NCI-H446 treated with DMSO at 0.1 percent for 48 hours (cell line): ENCODE measurements at regions not wholly inside any gene's neighbourhood (a gene's known extent, or its start where the extent isn't known, plus 50 kb on each side); places are given as distances from the start of the nearest gene placed in this dataset.

ENCODE experiments used
- DNase-seq: peaks from one replicate; lab custom pipeline; 2025; lab: John Stamatoyannopoulos, UW

DNA sequence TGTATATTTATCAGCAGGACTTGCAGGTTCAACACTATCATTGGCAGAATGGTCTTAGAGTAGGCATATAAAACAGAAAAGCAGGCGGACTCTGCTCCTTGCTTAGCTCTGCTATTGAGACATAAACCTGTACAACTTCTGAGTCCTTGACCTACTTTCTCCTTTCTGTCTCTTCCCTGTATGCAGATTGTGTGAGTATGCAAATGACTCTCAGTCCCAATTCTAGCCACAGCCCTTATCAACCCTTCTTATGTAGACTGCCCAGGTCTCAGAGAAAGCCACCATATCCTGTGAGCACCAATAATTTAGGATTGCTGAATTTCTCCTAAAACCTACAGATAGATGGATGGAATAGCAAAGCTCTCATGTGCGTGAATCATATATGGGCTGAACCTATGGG lies 367.6 kb upstream of the DDI1 start:
- no peak for DNase-seq

DNA sequence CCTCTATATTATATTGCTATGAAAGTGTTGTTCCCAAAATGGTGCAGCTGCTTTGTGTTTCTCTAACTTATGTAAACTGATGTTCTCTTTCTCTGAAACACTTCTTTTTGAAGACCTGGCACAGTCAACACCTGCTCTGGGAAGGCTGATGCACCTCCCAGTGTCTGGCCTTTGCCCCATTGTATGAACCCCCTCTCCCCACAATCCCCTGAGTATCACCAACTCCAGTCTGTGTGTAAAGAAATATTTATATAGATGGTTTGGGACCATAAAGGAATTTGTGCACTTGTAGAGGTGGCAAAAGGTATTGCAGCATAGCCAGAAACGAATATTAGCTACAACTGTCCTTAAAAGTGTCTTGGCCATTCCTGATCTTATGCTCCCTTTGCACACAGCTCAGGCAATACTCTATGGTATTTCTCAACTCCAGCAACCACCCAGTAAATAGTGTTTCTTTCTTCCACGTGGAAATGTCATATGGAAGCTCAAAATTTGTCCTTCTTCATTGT lies 365.2 kb upstream of the DDI1 start:
- DNase-seq = no peak

DNA sequence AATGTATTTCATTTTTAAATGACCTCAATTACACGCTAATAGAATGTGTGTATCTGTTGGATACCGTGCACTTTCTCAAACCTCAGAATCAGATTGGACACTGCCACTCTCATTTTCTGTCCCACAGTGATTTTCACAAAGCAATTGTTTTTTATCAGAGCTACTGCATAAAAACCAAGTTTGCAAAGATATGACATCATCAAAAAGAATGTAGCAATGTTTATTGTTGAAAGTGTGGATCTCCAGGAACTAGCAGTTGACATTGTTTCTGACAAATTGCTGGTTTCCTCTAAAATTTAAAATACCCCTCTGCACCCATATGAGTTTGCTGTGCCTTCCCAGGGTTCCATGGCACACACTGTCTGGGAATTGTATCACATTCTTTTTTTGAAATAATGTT lies 362.7 kb upstream of the DDI1 start:
- DNase-seq = no peak

DNA sequence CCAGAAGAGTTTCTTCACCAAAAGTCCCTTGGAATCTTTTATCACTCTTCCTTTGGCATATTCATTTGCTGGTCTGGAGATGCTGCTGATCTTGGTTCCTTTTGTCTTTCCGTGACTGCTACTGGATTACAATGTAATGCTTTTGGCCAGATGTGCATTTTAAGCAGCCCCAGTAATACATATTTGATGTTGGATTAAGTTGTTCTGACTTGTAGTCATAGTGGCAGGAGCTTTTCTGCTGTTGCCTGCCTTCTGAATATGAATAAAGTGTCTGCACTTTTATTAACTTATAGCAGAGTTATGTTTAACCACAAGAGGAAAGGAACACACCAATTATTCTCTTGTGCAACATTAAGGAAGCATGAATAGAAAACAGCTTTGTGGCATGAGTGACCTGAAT lies 360.0 kb upstream of the DDI1 start:
- DNase-seq = no peak

DNA sequence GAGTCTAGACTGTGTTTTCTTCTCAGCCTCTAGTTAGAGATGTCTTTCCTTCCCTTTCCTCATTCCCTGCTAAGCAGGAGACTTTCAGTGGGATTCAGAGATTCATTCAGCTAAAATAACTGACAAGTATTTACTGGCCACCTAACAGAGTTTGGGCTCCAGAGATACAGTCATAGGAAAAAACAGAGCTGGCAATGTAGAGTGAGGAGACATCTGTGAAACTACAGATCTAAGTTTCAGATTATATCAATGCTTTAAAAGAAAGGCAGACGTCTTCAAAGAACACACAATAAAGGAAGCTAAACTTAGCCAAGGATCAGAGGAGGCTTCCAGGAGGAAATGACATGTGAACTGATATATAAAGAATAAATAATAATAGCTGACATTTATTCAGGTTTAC lies 355.6 kb upstream of the DDI1 start:
- DNase-seq = no peak

DNA sequence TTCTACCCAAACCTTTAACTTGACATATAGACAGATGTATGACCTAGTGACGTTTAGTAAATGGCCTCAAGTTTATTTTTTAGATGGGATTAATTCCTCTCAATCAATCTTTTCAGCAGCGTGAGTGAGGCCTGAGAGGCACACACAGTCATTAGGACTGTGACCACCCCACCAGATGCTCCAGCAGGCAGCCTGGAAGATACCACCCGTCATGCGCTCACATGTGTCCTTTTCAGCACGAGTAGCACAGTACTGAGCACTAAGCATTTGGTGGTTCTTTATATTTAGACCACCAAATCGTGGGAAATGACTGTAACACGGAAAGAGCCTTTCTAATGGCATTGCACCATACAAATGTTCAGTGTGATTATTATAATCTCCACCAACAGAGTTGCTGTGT lies 354.6 kb upstream of the DDI1 start:
- no peak for DNase-seq

DNA sequence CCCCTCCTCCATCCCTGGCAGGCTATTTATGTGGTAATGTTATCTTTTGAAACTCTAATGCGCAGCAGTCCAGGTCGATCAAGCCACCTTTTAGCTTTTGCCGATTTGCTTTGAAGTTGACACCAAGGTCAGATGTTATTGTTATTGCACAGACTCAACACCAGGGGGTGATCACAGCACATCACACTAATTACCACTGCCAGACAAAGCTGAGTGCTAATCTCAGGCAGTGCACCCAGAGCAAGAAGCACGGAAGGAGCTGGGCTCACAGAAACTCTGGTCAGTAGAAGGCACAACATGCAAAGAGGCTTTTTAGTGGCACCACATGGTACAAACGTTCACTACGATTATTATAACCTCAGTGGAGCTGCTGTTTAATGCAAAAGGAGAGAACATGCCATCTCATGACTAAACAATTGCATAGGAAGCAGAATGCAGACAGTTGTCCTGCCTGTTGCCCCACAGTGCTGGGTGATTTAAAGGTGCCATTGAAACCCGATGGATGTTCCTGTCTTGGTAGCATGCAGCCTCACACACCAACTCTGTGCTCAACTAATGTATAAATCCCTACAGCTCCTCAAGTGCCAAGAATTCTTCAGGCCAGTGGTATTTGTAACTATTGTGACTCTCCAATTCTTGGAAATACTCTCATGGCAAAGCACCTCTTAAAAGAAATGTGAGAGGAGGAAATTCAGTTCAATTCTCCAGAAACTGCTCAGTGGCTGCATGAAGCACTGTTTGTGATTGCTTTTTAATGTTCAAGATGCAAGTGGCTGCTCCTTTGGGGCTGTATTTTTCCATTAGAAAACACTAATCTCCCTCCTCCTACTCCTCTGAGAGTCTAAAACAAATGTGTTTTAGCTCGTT lies 353.9 kb upstream of the DDI1 start:
- DNase-seq = peak; percentile 77

DNA sequence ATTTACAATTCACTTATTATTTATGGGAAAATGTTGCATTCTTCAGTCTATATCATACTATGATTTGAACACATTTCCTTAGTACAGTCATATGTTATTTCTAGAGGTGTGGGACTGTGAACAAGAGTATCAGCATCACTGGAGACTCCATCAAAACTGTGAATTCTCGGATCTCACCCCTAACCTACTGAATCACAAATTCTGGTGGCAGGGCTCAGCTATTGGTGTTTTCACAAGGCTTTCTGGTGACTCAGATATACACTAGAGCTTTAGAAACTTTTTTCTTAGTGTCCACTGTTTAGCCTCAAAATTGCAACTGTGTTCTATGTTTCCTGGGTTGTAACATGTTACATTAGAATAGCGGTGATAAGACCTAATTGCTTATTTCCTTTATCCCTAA lies 352.9 kb upstream of the DDI1 start:
- no peak for DNase-seq

DNA sequence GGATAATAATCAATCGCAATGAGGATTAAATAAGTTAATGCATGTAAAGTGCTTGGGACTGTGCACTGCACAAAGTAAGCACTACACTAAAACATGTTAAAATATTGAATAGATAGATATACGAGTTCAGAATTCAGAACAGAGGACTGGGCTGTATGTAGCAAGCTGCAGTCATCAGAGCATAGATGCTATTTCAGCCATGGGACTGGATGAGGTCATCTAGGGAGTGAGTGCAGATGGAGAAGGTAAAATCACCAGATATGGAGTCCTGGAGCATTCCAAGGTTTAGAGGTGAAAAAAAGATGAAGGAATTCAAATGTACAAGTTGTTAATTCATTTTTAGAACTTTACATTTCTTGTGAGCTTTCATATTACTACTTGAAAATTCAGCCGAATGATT lies 347.5 kb upstream of the DDI1 start:
- no peak for DNase-seq

DNA sequence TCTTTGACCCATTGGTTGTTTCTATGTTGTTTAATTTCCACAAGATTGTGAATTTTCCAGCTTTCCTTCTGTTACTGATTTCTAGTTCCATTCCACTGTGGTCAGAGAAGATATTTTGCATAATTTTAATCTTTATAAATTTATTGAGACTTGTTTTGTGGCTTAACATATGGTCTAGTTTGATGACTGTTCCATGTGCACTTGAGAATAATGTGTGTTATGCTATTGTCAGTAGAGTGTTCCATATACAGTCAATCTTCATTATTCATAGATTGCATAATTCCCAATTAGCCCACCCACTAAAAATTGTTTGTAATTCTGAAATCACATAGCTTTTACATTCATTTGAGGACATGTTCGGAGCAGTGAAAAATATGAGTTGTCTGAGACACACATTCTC lies 346.1 kb upstream of the DDI1 start:
- DNase-seq = no peak

DNA sequence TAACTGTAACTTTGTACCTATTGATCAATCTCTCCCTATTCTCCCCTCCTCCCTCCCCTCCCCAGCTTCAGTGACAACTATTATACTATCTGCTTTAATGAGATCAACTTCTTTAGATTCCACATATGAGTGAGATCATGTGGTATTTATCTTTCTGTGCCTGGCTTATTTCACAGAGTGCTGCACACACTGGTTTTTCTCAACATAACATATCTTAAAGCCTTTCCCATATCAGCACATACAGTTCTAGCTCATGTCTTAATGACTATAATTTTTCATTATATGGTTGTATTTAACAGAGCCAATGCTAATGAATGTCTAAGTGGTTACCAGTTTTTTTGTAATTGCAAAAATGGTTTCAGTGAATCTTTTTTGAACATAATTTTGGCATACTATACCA lies 340.3 kb upstream of the DDI1 start:
- no peak for DNase-seq

DNA sequence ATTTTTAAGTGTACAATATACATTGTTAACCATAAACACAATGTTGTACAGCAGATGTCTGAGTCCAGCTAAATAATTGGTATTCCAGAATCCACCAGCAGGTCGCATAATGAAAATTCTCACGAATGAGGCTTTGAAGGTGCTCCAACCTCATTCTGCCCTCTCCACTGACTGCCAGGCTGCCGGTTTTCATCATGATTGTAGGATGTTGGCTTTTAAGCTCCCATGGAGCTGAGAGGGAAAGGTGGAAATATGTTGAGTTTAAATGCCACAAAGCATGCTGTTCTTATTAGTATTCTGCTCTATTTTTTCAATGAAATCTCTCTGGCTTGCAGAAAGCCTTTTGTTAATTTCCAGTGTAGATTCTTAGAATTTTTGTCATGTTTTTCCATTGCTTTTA lies 337.2 kb upstream of the DDI1 start:
- DNase-seq = no peak

DNA sequence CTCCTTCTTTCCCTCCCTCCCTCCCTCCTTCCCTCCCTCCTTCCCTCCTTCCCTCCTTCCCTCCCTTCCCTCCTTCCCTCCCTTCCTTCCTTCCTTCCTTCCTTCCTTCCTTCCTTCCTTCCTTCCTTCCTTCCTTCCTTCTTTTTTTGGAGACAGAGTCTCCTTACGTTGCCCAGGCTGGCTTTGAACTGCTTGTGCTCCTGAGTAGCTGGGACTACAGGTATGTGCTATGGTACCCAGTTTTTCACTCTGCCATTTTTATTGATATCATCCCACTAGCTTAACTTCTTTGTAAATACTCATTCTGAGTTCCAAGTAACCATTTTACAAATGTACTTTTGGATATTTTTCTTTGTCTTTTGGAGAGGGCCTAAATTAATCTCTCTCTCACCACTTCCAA lies 336.8 kb upstream of the DDI1 start:
- DNase-seq = no peak

DNA sequence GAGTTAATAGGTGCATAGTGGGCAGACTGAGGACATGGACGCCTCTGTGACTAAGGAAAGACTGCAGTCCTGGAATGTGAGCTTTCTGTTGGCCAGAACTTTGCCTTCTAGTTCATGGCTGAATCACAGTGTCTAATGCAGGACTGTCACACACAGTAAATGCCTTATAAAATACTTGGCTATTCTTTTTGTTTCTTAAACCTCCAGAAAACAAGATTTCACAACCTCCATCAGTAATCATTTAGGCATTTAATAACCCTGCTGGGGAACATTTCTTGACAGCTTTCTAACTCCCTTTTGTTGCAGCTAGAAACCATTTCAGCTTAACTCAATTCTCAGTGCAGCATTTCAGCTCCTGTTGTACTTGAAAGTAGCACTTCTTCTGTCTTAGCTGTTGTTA lies 335.8 kb upstream of the DDI1 start:
- DNase-seq = no peak

DNA sequence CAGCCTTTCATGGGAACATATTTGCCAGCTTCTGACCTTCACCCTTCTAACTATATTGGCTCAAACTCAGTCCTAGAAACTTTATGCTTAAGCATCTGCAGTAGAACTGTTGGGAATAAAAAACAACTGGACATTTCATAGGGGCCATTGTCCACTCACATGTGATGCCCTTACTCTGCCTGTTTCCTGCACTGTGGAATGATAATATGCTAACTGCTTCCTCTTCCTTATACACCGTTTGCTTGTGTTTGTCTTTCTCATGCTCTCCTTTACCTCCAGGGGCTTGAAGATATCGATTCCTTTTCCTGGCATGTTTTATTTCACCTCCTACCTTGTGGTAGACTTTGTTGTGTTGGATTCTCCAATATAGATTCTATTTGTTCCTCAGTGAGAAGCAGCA lies 333.0 kb upstream of the DDI1 start:
- DNase-seq = no peak

DNA sequence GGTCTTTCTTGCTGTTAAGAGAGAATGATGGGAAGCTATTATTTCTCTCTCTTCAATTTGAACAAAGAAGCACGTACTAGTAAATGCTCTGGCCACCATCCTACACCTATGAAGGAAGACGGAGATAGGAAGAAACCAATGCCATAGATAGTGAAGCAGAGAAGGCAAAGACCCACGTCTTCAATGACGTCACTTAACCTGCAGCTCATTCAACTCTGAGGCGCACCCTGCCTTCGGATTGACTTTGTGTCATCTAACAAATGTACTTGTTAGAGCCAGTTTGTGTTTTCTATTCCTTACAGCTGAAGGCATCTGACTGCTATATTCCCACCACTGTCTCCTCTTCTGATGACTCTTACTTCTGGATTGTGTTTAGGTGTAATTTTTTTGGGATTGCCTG lies 332.5 kb upstream of the DDI1 start:
- no peak for DNase-seq

DNA sequence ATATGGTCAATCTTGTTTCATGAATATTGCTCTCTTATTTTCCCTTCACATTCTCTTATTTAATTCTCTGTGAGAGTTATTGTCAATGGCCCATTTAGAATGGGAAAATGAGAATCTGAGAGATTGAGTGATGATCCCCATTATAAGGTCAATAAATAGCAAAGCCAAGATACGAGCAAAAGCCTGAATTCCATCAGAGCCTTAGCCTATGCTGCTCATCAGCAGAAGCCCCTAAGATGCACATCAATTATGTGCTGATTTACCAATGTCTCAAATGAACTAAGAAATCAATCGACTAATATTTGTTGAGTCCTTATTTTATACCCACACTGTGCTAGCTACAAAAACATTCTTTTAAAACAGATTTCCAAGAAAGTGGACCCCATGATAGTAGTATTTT lies 330.8 kb upstream of the DDI1 start:
- DNase-seq = no peak

DNA sequence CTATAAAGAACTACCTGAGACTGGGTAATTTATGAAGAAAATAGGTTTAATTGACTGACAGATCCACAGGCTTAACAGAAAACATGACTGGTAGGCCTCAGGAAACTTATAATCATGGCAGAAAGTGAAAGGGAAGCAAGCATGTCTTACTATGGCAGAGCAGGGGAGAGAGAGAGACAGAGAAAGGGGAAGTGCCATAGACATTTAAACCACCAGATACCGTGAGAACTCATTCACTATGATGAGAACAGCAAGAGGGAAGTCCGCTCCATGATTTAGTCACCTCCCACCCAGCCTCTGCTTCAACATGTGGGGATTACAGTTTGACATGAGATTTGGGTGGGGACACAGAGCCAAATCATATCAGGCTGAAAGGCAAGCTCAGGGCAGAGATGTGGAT lies 327.1 kb upstream of the DDI1 start:
- no peak for DNase-seq

DNA sequence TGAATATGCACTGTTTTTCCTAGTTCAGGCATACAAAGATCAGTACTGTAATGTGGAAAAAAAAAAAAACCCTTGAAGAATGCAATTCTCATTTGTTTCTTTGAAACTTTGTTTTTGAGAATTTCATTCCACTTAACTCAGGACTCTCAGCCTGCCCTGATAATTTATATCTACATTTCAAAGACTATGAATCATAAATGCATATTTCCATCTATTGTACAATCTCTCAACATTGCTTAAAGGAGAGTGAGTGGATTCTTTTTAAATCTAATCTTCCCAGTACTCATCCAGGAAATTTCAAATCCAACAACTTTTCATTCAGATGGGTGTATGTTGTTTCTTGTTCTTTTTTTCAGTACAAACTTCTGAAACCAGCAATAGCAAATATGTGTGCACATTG lies 322.2 kb upstream of the DDI1 start:
- no peak for DNase-seq

DNA sequence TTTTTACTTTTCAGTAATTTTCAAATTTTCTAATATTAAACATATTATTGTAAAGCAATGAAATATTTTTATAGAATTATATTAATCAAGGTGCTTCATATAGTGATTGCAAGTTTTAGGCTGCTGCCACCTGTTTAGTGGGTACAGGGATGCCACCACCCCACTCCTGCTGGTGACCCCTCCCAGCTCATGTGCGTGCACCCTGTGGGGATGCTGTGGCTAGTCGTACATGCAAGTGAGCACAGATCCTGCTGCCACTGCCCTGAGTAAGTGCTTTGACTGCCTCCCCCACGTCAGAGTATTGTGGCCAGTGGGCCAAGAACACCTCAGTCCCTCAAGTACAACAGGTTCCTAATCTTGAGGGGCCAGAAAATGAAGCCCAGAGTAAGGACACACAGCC lies 320.1 kb upstream of the DDI1 start:
- no peak for DNase-seq

DNA sequence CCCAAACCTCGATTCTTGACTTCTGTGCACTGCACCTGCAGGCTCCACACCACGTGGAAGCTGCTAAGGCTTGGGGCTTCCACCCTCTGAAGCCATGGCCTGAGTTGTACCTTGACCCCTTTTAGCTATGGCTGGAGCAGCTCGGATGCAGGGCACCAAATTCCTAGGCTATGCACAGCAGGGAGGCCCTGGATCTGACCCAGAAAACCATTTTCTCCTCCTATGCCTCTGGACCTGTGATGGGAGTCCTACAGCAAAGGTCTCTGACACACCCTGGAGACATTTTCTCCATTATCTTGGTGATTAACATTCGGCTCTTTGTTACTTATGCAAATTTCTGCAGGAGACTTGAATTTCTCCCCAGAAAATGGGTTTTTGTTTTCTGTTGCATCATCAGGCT lies 309.2 kb upstream of the DDI1 start:
- no peak for DNase-seq

DNA sequence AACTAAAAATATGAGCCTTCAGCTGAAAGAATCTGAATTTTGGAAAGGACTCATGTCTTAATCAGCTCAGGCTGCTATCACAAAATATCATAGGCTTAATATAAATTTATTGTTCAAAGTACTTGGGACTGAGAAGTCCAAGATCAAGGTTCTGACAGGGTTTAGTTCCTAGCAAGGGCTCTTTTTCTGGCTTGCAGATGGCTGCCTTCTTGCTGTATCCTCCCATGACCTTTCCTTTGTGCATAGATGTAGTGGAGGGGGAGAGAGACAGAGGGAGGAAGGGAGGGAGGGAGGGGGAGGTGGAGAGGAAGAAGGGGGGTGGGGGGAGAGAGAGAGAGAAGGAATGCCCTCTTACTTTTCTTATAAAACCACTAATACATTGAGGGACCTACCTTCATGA lies 306.8 kb upstream of the DDI1 start:
- no peak for DNase-seq

DNA sequence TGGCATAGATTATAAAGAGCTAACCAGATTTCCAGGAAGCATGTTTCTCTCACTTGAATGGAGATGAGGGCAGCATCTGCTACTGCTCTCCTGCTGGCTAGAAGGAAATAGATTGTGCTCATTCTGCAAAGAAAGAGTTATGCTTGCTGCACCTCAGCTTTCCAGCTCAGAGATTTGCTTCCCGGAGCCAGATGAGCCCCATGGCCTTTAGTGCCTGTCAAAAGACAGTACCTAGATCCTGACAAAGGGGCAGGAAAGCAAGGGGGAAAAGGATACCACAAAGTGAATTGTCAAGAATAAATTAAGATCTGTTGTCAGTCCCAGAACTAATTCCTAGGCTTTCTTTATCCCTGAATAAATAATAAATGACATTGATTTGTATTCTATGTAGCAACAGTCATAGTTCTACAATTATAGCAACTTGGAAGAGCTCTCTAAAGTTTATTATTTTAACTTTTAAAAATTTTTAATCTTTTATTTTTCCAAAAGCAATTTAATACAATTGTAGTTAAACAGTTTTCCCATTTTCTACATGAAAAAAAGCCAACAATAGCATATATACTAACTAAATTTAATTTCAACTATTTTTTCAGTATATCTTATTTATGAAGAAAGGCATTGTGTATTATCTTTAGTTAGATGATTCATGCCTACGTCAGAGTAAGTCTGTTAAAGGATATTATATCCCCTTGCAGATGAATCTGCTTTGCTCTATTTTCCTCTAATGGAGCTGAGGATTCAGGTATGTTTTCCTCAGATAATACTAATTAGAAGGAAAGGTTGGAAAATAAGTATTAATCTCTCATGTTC lies 306.1 kb upstream of the DDI1 start:
- DNase-seq = peak; percentile 84
